HG02623 (cell line): ENCODE measurements at regions not wholly inside any gene's neighbourhood (a gene's known extent, or its start where the extent isn't known, plus 50 kb on each side); places are given as distances from the start of the nearest gene placed in this dataset.

Experiments used
- ATAC-seq: cut with Tn5 transposase; IDR thresholded peaks from one replicate; pipeline ENCODE4 v1.9.1; 2021; ENCODE audit warnings: moderate library complexity; ENCODE audit not compliant: unreplicated experiment

DNA sequence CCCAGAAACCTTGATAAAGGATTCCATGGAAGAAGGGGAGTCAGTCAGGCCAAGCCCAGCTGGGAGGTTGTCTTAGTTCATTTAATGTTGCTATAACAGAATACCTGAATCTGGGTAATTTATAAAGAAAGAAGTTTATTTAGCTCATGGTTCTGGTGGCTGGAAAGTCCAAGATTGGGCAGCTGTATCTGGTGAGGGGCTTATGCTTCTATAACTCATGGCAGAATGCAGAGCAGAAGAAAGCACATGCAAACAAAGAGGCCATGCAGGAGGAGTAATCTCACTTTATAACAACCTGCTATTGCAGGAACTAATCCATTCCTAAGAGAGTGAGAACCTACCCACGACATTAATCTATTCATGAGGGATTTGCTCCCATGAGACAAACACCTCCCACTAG is 54.2 kb upstream of the ANKRD1 start:
- ATAC-seq: no peak

DNA sequence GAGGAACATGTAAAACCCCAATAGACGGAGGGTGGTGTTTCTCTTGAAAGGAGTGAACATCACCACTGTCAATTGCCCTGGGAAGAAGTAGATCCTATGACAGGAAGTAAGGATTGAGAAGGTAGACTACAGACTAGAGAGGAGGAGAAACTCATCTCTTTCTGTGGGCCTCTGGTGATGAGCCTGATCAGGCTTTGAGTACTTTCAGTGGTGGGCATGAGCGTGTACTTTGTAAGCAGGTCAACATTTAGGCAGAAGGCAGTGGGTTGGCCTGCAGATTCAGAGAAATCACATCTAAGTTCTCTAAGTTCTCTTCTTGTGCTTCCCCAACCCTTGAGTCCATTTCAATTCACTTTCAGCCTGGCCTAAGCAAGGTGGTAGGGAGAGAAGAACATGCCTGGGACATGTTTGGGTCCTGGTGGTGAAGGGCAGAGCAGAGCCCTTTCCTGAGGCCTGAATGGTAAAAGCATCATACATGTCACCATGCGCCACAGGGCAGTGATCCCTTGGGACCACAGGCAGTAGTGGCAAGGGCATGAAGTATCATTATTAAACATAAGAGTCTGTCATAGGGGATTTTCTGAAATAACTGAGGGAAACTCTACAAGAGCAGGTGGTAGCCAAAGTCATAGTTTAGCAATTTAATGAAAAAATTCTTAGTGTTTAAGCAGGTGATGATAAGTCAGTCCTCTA is 56.4 kb upstream of the ANKRD1 start:
- ATAC-seq: no peak

DNA sequence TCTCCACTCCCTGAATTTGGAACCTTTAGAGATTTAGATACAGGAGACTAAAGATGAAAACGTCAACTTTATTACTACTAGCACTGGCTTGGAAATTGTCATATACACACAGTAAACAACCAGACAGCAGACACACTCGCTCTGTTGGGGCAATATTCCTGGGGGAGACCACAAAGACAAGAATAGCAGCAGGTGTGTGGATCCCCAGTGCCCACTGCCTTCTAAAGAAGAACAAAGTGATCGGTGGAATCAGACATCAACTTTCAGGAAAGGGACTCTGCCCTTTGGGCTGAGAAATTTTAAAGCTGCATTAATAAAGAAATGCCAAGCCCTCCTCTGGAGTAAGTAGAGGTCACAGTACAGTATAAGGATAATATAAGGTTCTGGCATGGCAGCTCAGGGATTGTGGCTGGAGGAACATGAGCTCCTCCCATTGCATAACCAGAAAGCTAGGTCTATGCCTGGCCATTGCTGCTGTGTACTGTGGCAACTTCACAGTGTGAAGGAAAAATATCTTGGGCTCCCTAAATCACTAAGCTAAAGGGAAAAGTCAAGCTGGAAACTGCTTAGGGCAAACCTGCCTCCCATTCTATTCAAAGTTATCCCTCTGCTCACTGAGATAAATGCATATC is 57.1 kb upstream of the ANKRD1 start:
- ATAC-seq: no peak

DNA sequence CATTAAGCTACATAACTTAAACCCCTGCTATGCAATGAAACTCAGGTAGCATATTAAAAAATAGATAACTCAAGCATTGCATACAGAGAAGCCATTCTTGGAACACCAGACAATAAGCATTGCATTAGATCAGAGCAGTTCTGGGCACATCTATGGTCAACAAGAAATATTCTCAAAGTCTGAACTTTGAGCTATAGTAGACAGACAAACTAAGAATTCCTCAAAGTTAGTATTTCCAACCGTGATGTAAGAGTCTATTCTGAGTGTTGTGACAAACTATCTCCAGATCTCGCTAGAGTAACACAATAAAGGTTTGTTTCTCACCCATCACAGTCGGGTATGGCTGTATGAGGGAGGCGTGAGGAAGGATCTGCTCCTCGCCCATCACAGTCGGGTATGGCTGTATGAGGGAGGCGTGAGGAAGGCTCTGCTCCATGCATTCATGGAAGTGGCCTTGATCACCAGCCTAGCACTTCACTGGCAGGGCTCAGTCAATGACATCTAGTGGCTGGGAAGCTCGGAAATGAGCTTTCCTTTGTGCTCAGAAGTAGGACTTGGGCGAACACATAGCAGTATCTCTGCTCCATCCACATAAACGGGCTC is 61.6 kb upstream of the ANKRD1 start:
- ATAC-seq: no peak

DNA sequence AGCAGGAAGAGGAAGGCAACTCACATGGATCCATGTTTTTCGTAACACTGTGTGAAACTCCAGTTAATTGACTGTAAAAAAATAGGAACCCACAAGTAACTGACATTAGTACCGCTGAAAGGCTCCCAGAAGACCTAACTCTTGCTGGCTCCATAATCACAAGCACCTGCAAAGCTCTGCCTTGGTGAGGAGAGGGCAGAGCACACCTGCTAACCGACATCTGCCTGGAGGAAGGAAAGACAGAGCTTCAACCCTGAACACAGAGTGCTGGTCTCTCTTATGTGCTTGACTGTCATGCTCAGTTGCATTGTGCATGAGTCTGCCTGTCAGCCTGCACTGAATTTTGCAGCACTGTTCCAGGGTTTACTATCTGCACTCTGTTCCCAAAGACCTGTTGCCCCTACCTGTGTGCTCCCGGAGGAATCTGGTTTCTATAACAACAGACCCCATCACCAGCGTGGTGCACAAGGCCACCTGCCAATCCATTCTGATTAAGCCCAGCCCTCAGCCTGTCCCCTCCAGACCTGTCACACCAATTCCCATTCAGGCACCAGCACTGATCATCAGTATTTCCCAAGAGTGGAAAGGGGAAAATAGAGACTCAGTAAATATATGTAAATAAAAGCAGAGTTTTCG is 63.1 kb upstream of the ANKRD1 start:
- no peak for ATAC-seq

DNA sequence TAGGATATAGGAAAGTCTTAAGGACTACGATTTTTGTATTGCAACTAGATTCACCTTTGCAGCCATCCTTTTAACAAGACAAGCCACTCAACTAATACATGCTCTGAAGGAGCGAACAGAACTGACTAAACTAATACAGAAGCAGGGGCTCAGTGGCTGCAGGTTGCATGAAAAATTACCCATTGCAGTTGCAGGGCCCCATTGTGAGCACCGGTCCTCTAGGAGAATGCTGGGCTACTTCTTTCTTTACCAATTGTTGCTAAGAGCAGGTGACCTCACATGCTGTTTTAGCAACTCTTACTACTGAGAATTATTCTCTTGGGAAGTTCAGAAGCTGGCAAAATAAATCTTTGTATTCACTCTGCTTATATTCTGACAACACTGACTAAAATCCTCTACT is 64.0 kb upstream of the ANKRD1 start:
- no peak for ATAC-seq

DNA sequence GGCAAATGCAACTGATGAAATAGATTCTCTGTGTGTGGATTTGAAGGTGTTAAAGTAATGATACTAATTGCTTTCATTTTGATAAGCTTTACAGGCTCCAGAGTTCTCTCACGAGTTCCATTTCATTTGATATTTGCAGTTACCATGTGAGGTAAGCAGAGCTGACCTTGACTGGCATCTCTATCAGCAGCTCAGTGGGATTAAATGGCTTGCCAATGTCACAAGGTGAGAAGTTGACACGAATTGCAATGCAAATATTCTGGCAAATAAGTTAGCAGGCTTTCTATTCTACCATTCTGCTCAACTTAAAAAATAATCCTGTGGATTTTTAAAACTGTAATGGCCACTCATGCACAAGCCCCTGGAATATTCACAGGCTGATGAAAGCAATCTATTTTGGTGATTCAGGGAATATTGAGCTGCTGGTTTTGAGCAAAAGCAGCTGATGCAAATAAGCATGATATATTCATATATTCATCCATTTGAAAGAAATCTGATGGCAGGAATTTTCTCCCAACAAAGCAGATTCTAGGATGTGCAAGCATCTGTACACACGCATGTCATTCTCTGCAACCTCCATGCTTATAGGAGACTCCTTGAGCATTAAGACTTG is 64.5 kb upstream of the ANKRD1 start:
- no peak for ATAC-seq

DNA sequence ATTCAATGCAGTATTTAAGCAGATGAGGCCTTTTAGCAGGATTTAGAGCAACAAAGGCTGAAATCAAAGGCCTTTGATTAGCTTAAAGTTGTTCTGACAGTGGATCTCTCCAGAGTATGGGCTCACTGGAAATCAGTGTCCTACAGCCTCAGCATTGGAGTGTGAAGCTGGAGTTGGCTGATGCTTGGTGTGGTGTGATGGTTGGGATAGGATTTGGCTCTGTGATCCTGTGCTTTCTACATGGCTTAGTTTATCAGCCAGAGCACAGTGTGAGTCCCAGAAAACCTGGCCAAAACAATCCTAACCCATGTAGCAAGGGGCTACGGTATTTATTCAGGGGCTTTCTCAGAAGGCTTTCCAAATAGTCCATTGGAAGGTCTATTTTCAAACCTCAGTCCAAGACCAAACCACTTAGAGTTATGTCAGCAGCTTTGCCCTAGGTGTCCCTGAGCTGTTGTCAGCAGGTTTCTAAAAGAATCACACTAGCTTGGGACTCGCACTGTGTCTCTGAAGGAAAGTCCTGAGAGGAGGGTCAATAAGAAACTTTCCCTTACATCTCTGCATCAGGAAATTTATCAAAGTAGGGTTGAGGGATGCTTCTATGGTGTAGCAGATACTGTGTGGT is 65.4 kb upstream of the ANKRD1 start:
- no peak for ATAC-seq

DNA sequence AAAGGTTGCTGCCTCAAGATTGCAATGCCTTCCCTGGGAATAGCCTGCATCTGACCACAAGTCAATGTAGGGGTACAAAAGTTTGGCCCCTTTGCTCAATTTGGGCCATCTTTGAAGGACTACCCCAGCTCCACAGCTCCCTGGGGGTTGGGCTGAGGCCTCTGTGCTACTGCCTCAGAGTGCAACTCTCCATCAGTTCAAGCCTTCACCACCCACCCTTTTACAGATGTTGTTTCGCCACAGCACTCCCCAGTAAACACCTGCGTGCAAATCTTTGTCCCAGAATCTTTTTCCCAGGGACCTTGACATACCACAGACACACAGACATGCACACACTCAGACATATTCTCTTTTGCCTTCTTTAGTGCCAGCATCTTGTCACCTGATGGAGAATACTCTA is 66.0 kb upstream of the ANKRD1 start:
- no peak for ATAC-seq

DNA sequence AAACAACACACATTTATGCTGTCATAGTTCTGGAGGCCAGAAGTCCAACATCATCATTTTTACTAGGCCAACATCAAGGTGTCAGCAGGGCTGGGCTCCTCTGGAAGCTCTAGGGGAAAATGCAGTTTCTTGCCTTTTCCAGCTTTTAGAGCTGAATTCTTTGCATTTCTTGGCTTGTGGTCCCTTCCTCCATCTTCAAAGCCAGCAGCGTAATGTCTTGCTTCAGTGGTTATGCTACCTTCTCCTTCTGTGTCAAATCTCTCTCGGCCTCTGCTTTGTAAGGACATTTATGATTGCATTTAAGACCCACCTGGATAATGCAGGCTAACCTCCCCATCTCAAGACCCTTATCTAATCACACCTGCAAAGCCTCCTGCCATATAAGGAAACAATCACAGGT is 66.5 kb upstream of the ANKRD1 start:
- no peak for ATAC-seq

DNA sequence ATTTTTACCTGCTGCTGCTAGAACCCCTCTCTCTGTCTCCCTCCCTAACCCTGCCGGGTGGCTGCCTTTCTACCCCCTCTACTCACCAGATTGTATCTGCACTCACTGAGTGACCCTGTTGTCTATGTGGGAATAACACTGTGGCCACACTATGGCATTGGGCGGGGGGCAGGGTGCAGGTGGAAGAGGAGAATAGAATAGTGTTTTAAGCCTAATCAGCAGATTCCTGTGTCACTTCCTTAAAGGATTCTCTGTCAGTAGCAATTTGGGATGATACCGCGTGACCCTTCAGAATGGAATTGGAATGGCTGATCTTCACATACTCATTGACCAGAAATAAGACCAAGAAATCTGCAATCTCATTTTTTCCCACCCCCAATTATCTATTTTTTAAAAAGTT is 67.1 kb upstream of the ANKRD1 start:
- no peak for ATAC-seq

DNA sequence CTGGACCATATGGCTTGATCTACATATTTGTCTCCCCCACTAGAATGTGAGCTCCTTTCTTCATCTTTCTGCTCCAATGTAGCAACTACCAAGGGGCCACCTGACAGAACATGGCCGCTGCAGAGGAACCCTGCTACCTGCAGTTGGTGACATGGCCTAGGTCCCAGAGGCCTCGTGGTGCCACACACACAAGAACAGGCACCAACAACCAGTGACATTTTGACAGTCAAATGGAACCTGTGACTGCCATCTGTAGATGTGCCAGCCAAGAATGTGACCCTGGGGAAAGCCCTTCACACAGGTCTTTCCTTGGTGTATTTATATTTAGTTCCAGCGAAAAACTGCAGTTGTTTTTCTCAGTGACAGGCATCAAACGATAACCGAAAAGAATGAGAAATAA is 67.9 kb upstream of the ANKRD1 start:
- ATAC-seq: no peak

DNA sequence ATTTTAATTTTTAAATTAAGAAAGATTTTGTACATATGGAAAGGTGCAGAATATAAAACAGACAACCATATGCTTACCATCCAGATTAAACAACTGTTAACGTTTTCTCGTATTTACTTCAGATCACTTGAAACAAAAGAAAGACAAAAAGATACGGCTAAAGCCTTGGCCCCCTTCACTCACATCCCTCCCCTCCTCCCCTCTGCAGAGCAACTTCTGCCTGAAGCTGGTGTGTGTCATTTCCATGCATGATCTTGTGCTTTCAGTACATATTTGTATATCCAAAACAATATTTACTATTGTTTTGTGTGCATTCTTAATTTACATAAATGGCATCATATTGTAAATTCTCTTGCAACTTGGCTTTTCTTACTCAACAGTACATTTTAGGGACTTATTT is 68.5 kb upstream of the ANKRD1 start:
- no peak for ATAC-seq

DNA sequence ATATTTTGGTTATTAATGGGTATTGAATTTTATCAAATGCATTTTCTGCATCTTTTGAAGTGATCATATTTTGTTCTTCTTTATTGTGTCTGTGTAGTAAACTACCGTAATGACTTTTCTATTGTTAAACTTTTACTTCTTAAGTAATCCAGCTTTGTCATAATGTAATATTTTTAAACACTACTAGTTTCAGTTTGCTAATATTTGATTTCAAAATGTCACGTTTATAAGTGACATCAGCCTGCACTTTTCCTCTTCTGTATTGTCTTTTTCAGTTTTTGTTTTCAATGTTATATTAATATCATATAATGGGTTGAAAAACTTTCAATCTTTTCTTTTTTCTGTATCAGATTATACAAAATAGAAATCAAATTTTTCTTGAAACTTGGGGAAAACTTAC is 71.6 kb upstream of the ANKRD1 start:
- no peak for ATAC-seq

DNA sequence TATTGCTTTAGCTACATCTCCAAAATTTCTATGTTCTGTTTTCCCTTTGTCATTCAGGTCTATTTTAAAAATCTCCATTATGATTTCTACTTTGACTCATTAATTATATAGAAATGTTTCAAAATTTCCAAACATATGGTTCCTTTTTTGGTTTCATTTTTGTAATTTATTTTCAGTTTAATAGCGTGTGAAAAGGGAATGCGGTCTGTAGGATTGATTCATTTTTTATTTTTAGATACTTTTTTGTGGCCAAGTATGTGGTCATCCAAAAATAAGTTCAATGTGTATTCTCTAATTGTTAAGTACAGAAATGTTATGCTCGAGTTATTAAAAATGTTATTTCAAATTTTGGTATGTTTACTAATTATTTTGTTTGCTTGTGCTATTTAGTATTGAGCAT is 72.5 kb upstream of the ANKRD1 start:
- no peak for ATAC-seq

DNA sequence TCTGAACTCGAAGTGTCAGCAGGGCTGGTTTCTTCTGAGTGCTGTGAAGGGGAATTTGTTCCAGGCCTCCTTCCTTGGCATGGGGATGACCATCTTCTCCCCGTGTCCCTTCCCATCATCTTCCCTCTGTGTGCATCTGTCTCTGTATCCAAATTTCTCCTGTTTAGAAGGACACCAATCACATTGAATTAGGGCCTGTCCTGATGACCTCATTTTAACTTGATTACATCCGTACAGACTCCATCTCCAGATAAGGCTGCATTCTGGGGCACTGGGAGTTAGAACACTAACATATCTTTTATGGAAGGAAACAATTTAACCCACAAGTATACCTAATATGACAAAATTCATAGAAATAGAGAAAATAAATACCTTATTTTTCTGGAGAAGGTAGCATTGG is 76.8 kb upstream of the ANKRD1 start:
- no peak for ATAC-seq

DNA sequence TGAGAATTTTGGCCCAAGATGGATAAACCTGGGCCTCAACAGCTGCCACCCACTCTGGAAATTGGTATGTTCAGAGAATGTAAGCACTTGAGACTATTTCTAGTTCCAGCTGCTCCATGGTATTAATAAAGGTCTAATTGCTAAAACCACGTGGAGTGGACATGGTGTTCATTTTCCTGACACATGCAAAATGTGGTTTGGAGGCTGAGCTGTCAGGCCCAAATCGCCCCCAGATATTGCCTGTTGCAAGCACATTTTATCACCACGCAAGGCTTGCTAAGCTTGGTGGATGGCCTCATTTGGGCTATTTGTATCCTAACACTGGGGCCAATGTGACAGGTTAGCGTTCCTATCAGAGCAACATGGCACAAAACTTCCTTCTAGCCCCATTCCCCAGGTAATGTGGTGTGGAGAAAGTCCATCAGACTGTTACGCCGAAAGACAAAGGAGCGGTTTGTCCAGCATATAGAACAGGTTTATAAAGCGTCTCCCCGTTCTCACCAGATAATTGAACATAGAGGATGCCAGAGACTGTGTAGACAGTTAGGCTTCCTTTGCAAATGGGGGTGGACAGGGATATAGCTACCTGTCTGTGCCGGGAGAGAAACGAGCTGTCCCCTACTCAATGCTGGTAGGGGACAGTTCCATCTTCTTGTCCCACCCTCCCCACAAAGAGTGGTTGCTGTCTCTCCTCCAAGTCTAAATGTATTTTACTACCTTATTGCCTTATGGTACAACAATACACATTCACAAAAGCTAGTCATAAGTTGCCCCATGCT is 78.0 kb upstream of the ANKRD1 start:
- ATAC-seq: no peak

DNA sequence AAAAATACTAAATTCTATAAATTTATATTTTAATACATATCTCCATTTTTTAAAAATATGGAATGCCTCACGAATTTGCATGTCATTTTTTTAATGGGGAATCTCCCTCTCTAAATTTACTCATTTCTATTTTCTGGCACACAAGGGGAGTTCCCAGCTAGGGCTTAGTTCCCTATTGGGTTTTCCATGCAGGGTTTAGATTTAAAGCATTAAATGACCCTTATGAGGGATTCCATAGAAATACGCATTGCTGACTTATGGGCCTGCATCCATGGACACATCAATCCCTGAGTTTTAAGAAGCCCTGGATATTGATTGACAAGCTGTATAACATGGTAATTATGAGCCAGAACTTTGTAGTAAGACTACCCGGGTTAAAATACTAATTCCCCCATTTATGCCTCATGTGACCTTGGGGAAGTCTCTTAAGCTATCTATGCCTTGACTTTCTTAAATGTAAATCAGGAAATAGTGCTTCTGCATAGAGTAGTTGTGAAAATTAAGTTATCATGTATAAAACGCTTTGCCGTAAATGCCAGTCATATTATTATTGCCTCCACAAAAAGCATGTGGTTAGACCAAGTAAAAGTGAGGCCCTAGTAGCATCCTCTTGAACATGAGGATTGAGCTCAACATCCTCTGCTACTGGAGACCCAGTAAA is 78.8 kb upstream of the ANKRD1 start:
- peak; percentile 48 for ATAC-seq

DNA sequence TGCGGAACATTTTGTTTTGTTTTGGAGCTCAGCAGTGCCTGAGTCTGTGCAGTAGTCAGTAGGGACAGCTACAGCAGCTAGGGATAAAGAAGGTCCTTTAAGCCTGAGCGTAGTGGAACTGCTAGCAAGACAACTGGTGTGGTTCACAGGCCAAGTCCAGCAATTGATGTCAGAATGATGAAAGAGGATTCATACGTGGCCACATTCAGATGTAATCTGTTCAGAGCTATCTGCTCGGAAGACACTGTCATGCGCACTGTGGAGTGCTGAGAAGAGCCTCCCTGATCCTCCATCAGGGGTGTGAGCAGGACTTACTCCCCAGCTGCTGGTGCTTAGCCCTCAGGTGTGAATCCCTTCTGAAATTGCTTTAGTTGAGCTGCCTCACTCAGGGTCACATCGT is 79.6 kb upstream of the ANKRD1 start:
- ATAC-seq: no peak

DNA sequence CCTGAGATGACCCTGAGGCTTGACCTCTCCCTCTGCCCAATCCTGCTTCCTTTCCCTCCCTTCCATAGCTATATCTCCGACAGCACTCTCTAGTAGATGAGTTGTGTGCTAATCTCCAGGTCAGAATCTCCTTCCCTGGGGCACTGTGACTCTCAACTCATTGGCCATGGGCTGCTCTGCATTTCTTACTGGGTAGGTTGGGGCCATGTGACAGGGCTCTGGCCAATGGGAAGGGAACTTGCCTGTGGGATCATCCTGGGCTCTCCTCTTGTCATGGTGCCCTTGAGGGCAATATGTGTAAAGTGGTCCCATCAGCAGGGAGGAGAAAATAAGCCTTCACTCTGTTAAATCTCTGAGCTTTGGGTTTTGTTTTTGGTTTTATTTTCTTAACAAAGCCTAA is 80.1 kb upstream of the ANKRD1 start:
- ATAC-seq: no peak
